GM12864 (cell line): ENCODE measurements at regions not wholly inside any gene's neighbourhood (a gene's known extent, or its start where the extent isn't known, plus 50 kb on each side); places are given as distances from the start of the nearest gene placed in this dataset.
"Not testable (repeated sequence)": the region's sequence is repeated elsewhere in the genome, so short reads cannot be mapped to it uniquely, and the experiment has no call there.

Experiments
- DNase-seq: peaks from one replicate; pipeline ENCODE4 v3.0.0-alpha.2; 2011; ENCODE audit warnings: low read depth
- H3K4me3 ChIP-seq: 2 replicates; pipeline ENCODE4 v1.5.1; 2011; ENCODE audit warnings: mild to moderate bottlenecking, low read depth, low read length, control low read depth
- TF ChIP-seq, protein P1 (sequence below): IDR thresholded peaks from 2 replicates; pipeline ENCODE4 v1.5.1; 2011; ENCODE audit warnings: low read depth, mild to moderate bottlenecking, moderate library complexity, low read length, control low read depth, inconsistent platforms; ENCODE audit errors: missing control alignments

DNA sequence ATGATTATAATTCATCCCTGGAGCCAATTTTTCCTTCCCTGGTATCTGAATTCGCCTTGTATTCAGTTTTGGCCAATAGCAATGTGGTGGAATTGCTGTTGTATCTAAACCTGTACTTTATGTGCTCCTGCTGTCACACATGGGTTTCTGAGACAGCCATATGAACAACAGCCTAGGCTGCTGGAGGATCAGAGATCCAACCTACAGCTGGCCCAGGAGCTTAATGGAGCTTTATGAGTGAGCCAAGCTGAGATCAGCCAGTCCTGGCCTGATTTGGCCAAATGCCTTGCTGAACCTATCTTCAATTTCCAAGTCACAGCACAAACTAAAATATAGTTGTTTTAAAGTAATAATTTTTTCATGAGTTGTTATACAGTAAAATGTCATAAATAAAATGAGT lies 1071.5 kb downstream of the PCDH7 start:
- DNase-seq = no peak
- TF ChIP-seq, protein P1, sequence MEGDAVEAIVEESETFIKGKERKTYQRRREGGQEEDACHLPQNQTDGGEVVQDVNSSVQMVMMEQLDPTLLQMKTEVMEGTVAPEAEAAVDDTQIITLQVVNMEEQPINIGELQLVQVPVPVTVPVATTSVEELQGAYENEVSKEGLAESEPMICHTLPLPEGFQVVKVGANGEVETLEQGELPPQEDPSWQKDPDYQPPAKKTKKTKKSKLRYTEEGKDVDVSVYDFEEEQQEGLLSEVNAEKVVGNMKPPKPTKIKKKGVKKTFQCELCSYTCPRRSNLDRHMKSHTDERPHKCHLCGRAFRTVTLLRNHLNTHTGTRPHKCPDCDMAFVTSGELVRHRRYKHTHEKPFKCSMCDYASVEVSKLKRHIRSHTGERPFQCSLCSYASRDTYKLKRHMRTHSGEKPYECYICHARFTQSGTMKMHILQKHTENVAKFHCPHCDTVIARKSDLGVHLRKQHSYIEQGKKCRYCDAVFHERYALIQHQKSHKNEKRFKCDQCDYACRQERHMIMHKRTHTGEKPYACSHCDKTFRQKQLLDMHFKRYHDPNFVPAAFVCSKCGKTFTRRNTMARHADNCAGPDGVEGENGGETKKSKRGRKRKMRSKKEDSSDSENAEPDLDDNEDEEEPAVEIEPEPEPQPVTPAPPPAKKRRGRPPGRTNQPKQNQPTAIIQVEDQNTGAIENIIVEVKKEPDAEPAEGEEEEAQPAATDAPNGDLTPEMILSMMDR = no peak
- H3K4me3 ChIP-seq = no peak overlapping the region

DNA sequence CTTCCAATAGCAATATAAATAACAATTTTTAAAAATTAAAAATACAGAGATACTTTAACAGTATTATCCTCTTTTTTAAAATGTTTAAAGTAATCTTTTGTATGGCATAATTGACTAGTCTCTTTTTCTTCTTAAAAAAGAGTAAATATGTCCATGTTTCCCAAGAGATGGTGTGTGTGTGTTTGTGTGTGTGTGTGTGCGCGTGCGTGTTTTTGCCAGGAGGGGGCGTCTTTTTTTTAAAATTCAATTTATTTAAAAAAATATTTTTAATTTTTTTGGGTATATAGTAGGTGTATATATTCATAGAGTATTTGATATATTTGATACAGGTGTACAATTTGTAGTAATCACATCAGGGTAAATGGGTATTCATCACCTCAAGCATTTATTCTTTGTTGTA lies 1073.7 kb downstream of the PCDH7 start:
- no peak for DNase-seq
- H3K4me3 ChIP-seq = no peak overlapping the region
- TF ChIP-seq, protein P1 = no peak

DNA sequence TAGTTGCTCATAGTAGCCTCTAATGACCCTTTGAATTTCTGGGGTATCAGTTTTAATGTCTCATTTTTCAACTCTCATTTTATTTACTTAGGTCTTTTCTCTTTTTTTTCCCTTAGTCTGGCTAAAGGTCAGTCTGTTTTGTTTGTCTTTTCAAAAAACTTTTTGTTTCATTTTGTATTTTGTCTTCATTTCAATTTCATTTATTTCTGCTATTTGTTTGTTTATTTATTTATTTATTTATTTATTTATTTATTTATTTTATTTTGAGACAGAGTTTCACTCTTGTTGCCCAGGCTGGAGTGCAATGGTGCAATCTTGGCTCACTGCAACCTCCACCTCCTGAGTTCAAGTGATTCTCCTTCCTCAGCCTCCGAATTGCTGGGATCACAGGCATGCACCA lies 1076.9 kb downstream of the PCDH7 start:
- not testable (repeated sequence) for H3K4me3 ChIP-seq, DNase-seq

DNA sequence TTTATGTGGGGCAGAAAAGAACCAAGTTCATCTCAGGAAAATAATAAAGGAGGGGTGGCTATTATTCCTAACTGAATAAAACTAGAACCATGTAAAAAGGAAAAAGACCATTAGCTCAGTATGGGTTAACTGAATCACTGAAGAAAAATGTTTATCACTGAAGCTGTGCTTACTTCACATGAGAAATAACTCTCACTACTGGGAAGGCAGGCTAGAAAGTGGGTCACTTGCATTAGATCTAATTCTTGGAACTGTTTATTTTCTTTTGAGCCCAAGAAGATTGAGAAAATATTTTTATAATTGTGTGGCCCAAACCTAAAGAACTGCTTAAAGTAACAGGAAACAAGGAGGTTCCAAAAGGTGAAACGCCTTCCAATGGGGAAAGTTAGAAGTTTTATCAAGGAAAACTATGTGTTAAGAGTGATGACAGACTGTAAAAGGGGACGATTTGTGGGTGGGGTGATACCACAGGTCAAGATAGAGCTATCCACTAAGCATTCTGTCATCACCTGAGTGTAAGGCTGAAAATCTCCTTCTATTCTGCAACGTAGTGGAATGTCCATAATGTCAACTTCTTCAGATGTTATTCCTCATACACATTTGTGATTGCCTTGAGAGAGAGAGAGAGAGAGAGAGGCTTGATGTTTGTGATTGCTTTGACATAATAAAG lies 1083.5 kb downstream of the PCDH7 start:
- DNase-seq = no peak
- no peak overlapping the region for H3K4me3 ChIP-seq
- TF ChIP-seq, protein P1 = no peak

DNA sequence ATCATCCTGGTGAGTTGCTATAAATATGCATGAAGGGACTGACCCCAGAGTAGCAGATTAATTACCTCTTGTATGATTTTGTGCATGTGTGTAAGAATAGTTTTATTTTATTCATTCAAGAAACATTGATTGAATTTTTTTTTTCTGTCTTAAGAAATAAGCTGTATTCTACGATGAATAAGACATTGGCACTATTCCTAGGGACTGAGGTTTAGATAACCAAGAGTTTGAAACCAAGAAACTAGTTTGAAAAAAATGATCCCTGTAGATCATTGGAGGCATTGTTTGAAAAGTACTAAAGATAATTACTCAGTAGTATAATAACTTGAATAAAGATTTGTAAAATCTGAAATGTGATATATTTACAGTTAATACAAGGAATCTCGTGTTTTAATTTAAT lies 1086.9 kb downstream of the PCDH7 start:
- TF ChIP-seq, protein P1 = no peak
- no peak for DNase-seq
- H3K4me3 ChIP-seq = no peak overlapping the region

DNA sequence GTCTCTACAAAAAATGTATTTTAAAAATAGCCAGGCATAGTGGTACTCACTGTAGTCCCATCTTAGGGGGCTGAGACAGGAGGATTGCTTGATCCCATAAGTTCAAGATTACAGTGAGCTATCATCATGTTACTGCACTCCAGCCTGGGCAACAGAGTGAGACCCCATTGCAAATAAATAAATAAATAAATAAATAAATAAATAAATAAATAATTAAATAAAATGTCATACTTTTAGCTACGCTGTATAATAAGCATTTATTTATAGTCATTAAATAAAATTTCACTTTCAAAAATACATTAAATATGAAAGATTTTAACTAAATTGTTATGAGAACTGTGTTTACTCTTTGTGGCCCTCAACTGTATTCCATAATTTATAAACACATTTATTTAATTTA lies 1124.2 kb downstream of the PCDH7 start:
- TF ChIP-seq, protein P1 = no peak
- DNase-seq = no peak
- no peak overlapping the region for H3K4me3 ChIP-seq

DNA sequence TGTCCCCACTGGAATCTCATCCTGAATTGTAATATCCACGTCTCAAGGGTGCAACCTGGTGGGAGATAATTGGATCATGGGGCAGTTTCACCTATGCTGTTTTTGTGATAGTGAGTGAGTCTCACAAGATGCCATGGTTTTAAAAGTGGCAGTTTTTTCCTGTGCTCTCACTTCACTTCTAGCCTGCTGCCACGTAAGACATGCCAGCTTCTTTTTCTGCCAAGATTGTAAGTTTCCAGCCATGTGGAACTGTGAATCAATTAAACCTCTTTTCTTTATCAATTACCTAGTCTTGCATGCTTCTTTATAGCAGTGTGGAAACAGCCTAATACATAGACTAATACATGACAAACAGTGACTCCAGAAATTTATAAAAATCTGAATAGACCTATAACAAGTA lies 1131.8 kb downstream of the PCDH7 start:
- no peak for DNase-seq
- TF ChIP-seq, protein P1 = no peak

More for the DNA sequence above, 1131.8 kb downstream of the PCDH7 start:
- H3K4me3 ChIP-seq = no peak overlapping the region
